HUDEP-2 (cell line): ENCODE measurements at regions not wholly inside any gene's neighbourhood (a gene's known extent, or its start where the extent isn't known, plus 50 kb on each side); places are given as distances from the start of the nearest gene placed in this dataset.

Experiments used
- DNase-seq, 76 experiments: peaks; one replicate each; lab custom pipeline; 2025; ENCODE audit not compliant: unreplicated experiment in 76 of 76; lab: John Stamatoyannopoulos, UW

GRCh38 chr17:72439893-72440502 is 319.2 kb downstream of the SOX9 start:
- DNase-seq, result no peak

DNA sequence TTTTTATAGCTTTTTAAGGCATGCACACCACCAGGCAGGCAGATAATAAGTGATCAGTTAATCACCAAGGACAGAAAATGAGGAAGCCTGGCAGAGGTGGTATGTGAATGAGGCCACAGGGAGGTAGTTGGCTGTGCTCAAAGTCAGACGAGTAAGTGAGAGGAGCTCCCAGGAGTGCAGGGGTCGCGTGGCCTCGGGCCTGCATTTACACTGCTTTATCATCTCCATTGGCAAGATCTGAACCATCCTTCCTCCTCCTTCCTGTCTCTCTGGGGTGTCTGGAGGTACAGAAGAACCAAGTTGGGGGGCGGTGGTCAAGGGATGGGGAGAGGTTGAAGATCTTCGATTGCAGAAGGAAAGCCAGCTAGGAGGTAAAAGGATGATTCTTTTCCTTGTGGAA is 320.1 kb downstream of the SOX9 start:
- no peak for DNase-seq

GRCh38 chr17:72441909-72442308 is 321.1 kb downstream of the SOX9 start:
- no peak for DNase-seq

GRCh38 chr17:72444517-72445054 is 323.8 kb downstream of the SOX9 start:
- DNase-seq, result no peak

- no peak for DNase-seq
Observed at GRCh38 chr17:72445055-72445991, 324.5 kb downstream of the SOX9 start.

DNA sequence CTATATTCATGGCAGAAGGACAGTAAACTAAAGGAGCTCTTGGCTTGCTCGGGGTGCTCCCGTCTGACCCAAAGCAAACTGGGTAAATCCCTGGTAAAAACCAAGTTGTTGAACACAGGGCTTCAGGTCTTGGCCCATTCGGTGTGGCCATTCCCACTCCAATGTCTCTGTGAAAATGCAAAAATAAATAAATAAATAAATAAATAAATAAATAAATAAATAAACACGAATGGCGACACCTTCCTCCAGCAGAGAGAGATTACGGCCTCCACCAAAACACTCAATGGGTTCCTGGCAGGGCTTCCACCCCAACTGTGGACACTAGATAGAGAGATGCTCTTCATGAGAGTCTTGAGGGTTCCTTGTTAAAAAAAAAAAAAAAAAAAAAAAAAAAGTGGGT is 325.3 kb downstream of the SOX9 start:
- DNase-seq, result no peak

- DNase-seq, result no peak
Observed at GRCh38 chr17:72446525-72447250, 325.9 kb downstream of the SOX9 start.

GRCh38 chr17:72447251-72447640 is 326.4 kb downstream of the SOX9 start:
- no peak for DNase-seq

GRCh38 chr17:72448019-72448418 is 327.2 kb downstream of the SOX9 start:
- DNase-seq, result no peak

DNA sequence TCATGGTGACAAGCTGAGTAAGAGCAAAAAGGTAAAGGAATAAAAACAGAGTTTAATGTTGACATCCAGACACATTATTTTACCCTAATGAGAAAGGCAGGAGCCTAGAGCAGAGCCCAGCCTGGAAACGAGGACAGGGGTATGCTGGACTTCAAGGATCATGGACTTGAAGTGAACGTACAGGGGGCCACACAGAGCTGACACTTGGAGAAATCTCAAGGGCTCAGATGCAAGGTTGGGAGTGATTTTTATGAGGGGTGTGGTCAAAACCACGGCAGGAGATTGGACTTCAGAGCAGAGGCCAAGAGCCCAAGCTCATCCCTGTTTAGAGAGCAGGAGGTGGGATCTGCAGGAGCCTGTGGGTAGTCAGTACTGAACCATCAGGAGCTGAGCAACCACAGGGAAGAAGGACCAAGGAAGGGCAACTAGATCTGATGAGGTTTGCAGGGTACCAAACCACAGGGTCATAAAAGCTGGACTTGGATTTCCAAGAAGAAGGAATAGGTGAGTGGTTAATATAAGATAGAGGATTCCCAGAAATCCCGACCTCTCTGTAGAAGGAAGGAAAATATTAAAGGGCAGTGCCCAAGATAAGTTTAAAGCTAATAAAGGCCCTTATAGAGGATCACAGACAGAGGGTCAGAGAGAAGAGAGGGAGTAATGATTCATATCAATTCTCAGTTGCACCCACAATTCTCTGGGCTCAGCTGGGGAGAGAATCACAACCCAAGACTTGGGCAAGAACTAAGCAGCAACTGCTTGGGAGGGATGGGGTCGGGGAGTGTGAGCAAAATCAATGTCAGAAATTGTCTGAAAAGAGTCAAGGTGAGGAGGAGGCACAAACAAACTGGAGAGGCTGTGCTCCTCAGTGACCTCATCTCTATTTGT is 331.7 kb downstream of the SOX9 start:
- DNase-seq, result no peak

DNA sequence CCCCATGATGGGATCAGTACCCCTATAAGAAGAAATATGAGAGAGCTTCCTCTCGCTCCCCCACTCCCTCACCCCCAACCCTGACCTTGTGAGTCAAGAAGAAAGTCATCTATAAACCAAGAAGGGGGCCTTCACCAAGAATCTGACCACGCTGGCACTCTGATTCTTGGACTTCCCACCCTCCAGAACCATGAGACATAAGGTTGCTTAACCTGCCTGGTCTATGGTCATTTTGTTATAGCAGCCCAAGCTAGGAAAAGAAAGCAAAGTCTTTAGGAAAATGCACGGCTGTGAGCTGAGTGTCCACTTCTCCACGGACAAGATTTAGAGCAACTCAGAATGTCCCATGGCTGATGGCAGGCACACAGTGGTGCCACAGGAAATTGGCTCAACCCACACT is 333.5 kb downstream of the SOX9 start:
- no peak for DNase-seq

- no peak for DNase-seq
Observed at GRCh38 chr17:72455562-72455961, 334.7 kb downstream of the SOX9 start.

GRCh38 chr17:72456075-72456474 is 335.3 kb downstream of the SOX9 start:
- no peak for DNase-seq

DNA sequence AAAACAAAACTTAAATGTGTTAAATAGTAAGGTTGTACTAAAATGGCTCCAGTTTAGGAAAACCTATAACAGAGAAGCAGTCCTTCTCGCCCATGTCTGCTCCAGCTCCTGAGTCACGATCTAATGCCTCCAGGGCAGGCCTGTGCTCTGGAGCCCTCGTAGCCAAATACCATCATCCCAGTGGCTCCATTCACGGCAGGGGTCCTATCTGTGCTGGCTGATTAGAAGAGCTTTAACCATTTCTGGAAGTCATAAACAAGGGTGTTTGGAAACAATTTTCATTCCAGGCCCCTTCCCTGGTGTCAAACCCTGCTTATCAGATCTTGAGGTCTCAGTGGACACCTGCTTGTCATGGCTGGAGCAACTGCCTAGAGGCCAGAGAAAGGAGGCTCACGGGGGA is 336.9 kb downstream of the SOX9 start:
- no peak for DNase-seq

DNA sequence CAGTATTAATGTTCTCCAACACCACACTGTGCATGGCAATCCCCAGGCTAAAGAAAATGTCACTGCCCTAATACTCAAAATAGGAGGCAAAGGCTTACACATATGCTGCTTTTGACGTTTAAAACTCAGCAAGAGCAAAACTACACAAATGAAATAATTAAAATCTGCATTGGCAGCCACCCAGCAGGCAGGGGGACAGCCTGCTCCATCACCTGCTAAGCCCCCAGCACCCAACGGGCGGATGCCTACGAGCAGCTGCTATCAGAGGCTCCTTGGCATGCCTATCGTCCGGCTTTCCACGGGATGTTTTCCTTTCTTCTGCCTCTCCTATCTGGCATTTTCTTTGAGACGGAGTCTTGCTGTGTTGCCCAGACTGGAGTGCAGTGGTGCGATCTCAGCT is 337.5 kb downstream of the SOX9 start:
- no peak for DNase-seq

GRCh38 chr17:72460711-72461110 is 339.9 kb downstream of the SOX9 start:
- no peak for DNase-seq

GRCh38 chr17:72461757-72462156 is 340.9 kb downstream of the SOX9 start:
- no peak for DNase-seq

GRCh38 chr17:72462407-72462806 is 341.6 kb downstream of the SOX9 start:
- DNase-seq, result no peak

DNA sequence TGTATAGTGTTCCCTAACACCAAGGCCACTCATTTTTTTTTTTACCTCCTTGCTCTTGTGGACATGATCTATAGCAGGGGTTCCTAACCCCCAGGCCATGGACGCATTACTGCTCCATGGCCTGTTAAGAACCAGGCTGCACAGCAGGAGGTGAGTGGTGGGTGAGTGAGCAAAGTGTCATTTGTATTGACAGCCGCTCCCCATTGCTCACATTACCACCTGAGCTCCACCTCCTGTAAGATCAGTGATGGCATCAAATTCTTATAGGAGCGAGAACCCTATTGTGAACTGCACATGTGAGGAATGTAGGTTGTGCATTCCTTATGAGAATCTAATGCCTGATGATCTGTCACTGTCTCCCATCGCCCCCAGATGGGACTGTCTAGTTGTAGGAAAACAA is 342.0 kb downstream of the SOX9 start:
- DNase-seq, result no peak
